ENCODE measurements at regions not wholly inside any gene's neighbourhood (a gene's known extent, or its start where the extent isn't known, plus 50 kb on each side); places are given as distances from the start of the nearest gene placed in this dataset.

GRCh38 chr1:165034136-165034809 lies 322.2 kb downstream of the LMX1A start:
- no peak for DNase-seq (ENCODE audit: low spot score)
- TF ChIP-seq CTCF (IDR thresholded peaks at IDR 0.05; ENCODE audit: extremely low read depth, missing control alignments) = no peak

GRCh38 chr1:165031001-165031400 lies 325.5 kb downstream of the LMX1A start:
- no peak for TF ChIP-seq CTCF (IDR thresholded peaks at IDR 0.05; ENCODE audit: extremely low read depth, missing control alignments)
- no peak for DNase-seq (ENCODE audit: low spot score)

GRCh38 chr1:165025805-165026204 lies 330.7 kb downstream of the LMX1A start:
- no peak for TF ChIP-seq CTCF (IDR thresholded peaks at IDR 0.05; ENCODE audit: extremely low read depth, missing control alignments)
- no peak for DNase-seq (ENCODE audit: low spot score)

GRCh38 chr1:165014753-165015152 lies 341.8 kb downstream of the LMX1A start:
- no peak for TF ChIP-seq CTCF (IDR thresholded peaks at IDR 0.05; ENCODE audit: extremely low read depth, missing control alignments)
- DNase-seq (ENCODE audit: low spot score) = no peak

GRCh38 chr1:165011991-165012531 lies 344.5 kb downstream of the LMX1A start:
- no peak for TF ChIP-seq CTCF (IDR thresholded peaks at IDR 0.05; ENCODE audit: extremely low read depth, missing control alignments)
- no peak for DNase-seq (ENCODE audit: low spot score)

GRCh38 chr1:165011186-165011585 lies 345.3 kb downstream of the LMX1A start:
- no peak for TF ChIP-seq CTCF (IDR thresholded peaks at IDR 0.05; ENCODE audit: extremely low read depth, missing control alignments)

GRCh38 chr1:165010418-165011070 lies 346.0 kb downstream of the LMX1A start:
- no peak for TF ChIP-seq CTCF (IDR thresholded peaks at IDR 0.05; ENCODE audit: extremely low read depth, missing control alignments)
- no peak for DNase-seq (ENCODE audit: low spot score)

More at GRCh38 chr1:165011186-165011585, 345.3 kb downstream of the LMX1A start:
- no peak for DNase-seq (ENCODE audit: low spot score)

Measured in GM20000 (cell line).